ENCODE measurements at regions not wholly inside any gene's neighbourhood (a gene's known extent, or its start where the extent isn't known, plus 50 kb on each side); places are given as distances from the start of the nearest gene placed in this dataset.

- Histone ChIP-seq H3K4me2 (ENCODE audit: insufficient read depth, low read length) (peak overlapping the region; percentile 64), H3K9ac (ENCODE audit: low read depth, low read length) (peak overlapping the region; percentile 4; the same call in 1 of the 2 replicates), H2AFZ (ENCODE audit: low read depth, low read length) (no peak overlapping the region), H3K4me3 (ENCODE audit: low read depth in 1 of 2, low read length in 2 of 2) (no peak overlapping the region), H3K27ac (ENCODE audit: low read length) (peak overlapping the region; percentile 20; the same call in 1 of the 2 replicates), H3K79me2 (ENCODE audit: insufficient read depth, low read length) (no peaks in the 10 kb centered on the region), H3K27me3 (ENCODE audit: insufficient read depth, low read length, poor library complexity) (peaks cover 37% of the 10 kb centered on the region), H4K20me1 (ENCODE audit: insufficient read depth, low read length) (peaks cover 61% of the 10 kb centered on the region), H3K4me1 (ENCODE audit: insufficient read depth, low read length) (peaks cover 47% of the 10 kb centered on the region), H3K36me3 (ENCODE audit: insufficient read depth, low read length) (no peaks in the 10 kb centered on the region), H3K9me3 (ENCODE audit: insufficient read depth, low read length, severe bottlenecking) (no peaks in the 10 kb centered on the region)
- ATAC-seq (ENCODE audit: insufficient read depth, low read depth) (peak; percentile 3; the same call in 2 of the 3 replicates), DNase-seq (no peak)
- TF ChIP-seq CTCF (IDR thresholded peaks at IDR 0.05; ENCODE audit: borderline replicate concordance, extremely low read depth, low read length, poor library complexity, severe bottlenecking): peak; percentile 11
- TF ChIP-seq EZH2 (IDR thresholded peaks at IDR 0.05; ENCODE audit: borderline replicate concordance, low read depth, low read length, severe bottlenecking): no peak
These were observed 72.0 kb upstream of the TARDBP start for GRCh38 chr1:10940451-10940804.

GRCh38 chr1:10940838-10941237 is 71.6 kb upstream of the TARDBP start:
- H3K4me2 ChIP-seq (ENCODE audit: insufficient read depth, low read length): no peak overlapping the region; the same call in 1 of the 2 replicates
- H3K9ac ChIP-seq (ENCODE audit: low read depth, low read length): no peak overlapping the region
- H3K36me3 ChIP-seq (ENCODE audit: insufficient read depth, low read length): no peaks in the 10 kb centered on the region
- H3K4me3 ChIP-seq (ENCODE audit: low read depth in 1 of 2, low read length in 2 of 2): no peak overlapping the region
- no peak overlapping the region for H2AFZ ChIP-seq (ENCODE audit: low read depth, low read length)
- peaks cover 62% of the 10 kb centered on the region for H4K20me1 ChIP-seq (ENCODE audit: insufficient read depth, low read length)
- ATAC-seq (ENCODE audit: insufficient read depth, low read depth): no peak
- DNase-seq: no peak
- TF ChIP-seq CTCF (IDR thresholded peaks at IDR 0.05; ENCODE audit: borderline replicate concordance, extremely low read depth, low read length, poor library complexity, severe bottlenecking): no peak
- no peak for TF ChIP-seq EZH2 (IDR thresholded peaks at IDR 0.05; ENCODE audit: borderline replicate concordance, low read depth, low read length, severe bottlenecking)
- H3K27me3 ChIP-seq (ENCODE audit: insufficient read depth, low read length, poor library complexity): peaks cover 39% of the 10 kb centered on the region
- no peaks in the 10 kb centered on the region for H3K9me3 ChIP-seq (ENCODE audit: insufficient read depth, low read length, severe bottlenecking)
- H3K27ac ChIP-seq (ENCODE audit: low read length): no peak overlapping the region
- no peaks in the 10 kb centered on the region for H3K79me2 ChIP-seq (ENCODE audit: insufficient read depth, low read length)
- peaks cover 47% of the 10 kb centered on the region for H3K4me1 ChIP-seq (ENCODE audit: insufficient read depth, low read length)

GRCh38 chr1:10941891-10942541 is 70.4 kb upstream of the TARDBP start:
- Histone ChIP-seq H3K9ac (ENCODE audit: low read depth, low read length) (peak overlapping the region; percentile 22; the same call in 1 of the 2 replicates), H3K79me2 (ENCODE audit: insufficient read depth, low read length) (no peaks in the 10 kb centered on the region), H2AFZ (ENCODE audit: low read depth, low read length) (no peak overlapping the region), H3K27ac (ENCODE audit: low read length) (no peak overlapping the region), H3K4me1 (ENCODE audit: insufficient read depth, low read length) (peaks cover 46% of the 10 kb centered on the region), H4K20me1 (ENCODE audit: insufficient read depth, low read length) (peaks cover 61% of the 10 kb centered on the region), H3K27me3 (ENCODE audit: insufficient read depth, low read length, poor library complexity) (peaks cover 38% of the 10 kb centered on the region), H3K9me3 (ENCODE audit: insufficient read depth, low read length, severe bottlenecking) (no peaks in the 10 kb centered on the region), H3K36me3 (ENCODE audit: insufficient read depth, low read length) (no peaks in the 10 kb centered on the region), H3K4me3 (ENCODE audit: low read depth in 1 of 2, low read length in 2 of 2) (0 out of 4 replicates have a peak overlapping the region, but pooled peaks of 1 of the 2 experiments have one; percentile 19), H3K4me2 (ENCODE audit: insufficient read depth, low read length) (peak overlapping the region; percentile 57)
- TF ChIP-seq CTCF (IDR thresholded peaks at IDR 0.05; ENCODE audit: borderline replicate concordance, extremely low read depth, low read length, poor library complexity, severe bottlenecking) (peak; percentile 98), EZH2 (IDR thresholded peaks at IDR 0.05; ENCODE audit: borderline replicate concordance, low read depth, low read length, severe bottlenecking) (no peak)
- 0 out of 3 replicates have a peak, but pooled peaks have one; percentile 12 for ATAC-seq (ENCODE audit: insufficient read depth, low read depth)
- peak; percentile 76 for DNase-seq

All from DND-41 (cell line).